Effector memory CD4-positive, alpha-beta T cell (primary cell): ENCODE measurements at regions not wholly inside any gene's neighbourhood (a gene's known extent, or its start where the extent isn't known, plus 50 kb on each side); places are given as distances from the start of the nearest gene placed in this dataset.
"Not testable (repeated sequence)": the region's sequence is repeated elsewhere in the genome, so short reads cannot be mapped to it uniquely, and the experiment has no call there.

ENCODE experiments used
- DNase-seq, 3 donors: peaks; one replicate each; pipeline ENCODE4 v3.0.0-alpha.2; 2020
- H3K27ac ChIP-seq: 2 replicates; pipeline ENCODE4 v1.7.0; 2013; ENCODE audit warnings: mild to moderate bottlenecking, low read length, moderate library complexity; ENCODE audit not compliant: insufficient read depth, poor library complexity, severe bottlenecking
- H3K27me3 ChIP-seq: replicated peaks from 2 replicates; pipeline ENCODE4 v1.7.0; 2013; ENCODE audit warnings: mild to moderate bottlenecking, low read length; ENCODE audit not compliant: insufficient read depth, control insufficient read depth, poor library complexity, severe bottlenecking
- H3K36me3 ChIP-seq: 2 replicates; pipeline ENCODE4 v1.7.0; 2013; ENCODE audit warnings: mild to moderate bottlenecking, low read length, moderate library complexity; ENCODE audit not compliant: control insufficient read depth, insufficient read depth
- H3K4me1 ChIP-seq: 2 replicates; pipeline ENCODE4 v1.7.0; 2013; ENCODE audit warnings: low read length, mild to moderate bottlenecking; ENCODE audit not compliant: control insufficient read depth, insufficient read depth, poor library complexity, severe bottlenecking
- H3K4me3 ChIP-seq: 2 replicates; pipeline ENCODE4 v1.7.0; 2013; ENCODE audit warnings: low read length, low read depth, mild to moderate bottlenecking; ENCODE audit not compliant: insufficient read depth, poor library complexity, severe bottlenecking
- H3K9me3 ChIP-seq: 2 replicates; pipeline ENCODE4 v1.7.0; 2013; ENCODE audit warnings: mild to moderate bottlenecking, low read length, moderate library complexity; ENCODE audit not compliant: control insufficient read depth

DNA sequence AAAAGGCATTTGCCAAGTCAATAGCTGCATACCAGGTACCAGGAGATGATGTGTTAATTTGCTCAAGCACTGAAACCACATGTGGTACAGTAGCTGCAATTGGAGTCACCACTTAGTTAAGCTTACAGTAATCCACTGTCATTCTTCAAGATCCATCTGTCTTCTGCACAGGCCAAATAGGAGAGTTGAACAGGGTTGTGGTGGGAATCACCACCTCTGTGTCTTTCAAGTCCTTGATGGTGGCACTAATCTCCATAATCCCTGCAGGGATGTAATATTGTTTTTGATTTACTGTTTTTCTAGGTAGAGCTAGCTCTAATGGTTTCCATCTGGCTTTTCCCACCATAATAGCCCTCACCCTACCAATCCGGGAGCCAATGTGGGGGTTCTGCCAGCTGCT, 91.9 kb downstream of the FCRL5 start:
- Histone ChIP-seq H3K36me3 (no peaks in the 10 kb centered on the region), H3K9me3 (no peaks in the 10 kb centered on the region), H3K4me1 (no peaks in the 10 kb centered on the region), H3K27me3 (no peaks in the 10 kb centered on the region), H3K4me3 (no peak overlapping the region), H3K27ac (no peak overlapping the region)
- DNase-seq: no peak

- no peaks in the 10 kb centered on the region for H3K4me1 ChIP-seq
- no peaks in the 10 kb centered on the region for H3K9me3 ChIP-seq
- H3K36me3 ChIP-seq: no peaks in the 10 kb centered on the region
- no peak overlapping the region for H3K4me3 ChIP-seq
- H3K27ac ChIP-seq: no peak overlapping the region
- DNase-seq: no peak
- no peaks in the 10 kb centered on the region for H3K27me3 ChIP-seq
Measured at GRCh38 chr1:157457279-157457678, 95.0 kb downstream of the FCRL5 start.

- no peaks in the 10 kb centered on the region for H3K27me3 ChIP-seq
- no peaks in the 10 kb centered on the region for H3K4me1 ChIP-seq
- H3K4me3 ChIP-seq: no peak overlapping the region
- no peaks in the 10 kb centered on the region for H3K36me3 ChIP-seq
- H3K27ac ChIP-seq: no peak overlapping the region
- H3K9me3 ChIP-seq: no peaks in the 10 kb centered on the region
- no peak for DNase-seq
Measured at GRCh38 chr1:157455318-157455717, 97.0 kb downstream of the FCRL5 start.

GRCh38 chr1:157450106-157450505, 102.2 kb downstream of the FCRL5 start:
- H3K36me3 ChIP-seq: no peaks in the 10 kb centered on the region
- no peaks in the 10 kb centered on the region for H3K9me3 ChIP-seq
- H3K4me1 ChIP-seq: no peaks in the 10 kb centered on the region
- DNase-seq: no peak
- H3K27ac ChIP-seq: no peak overlapping the region
- no peak overlapping the region for H3K4me3 ChIP-seq
- no peaks in the 10 kb centered on the region for H3K27me3 ChIP-seq

- DNase-seq: no peak
- Histone ChIP-seq H3K27me3 (no peaks in the 10 kb centered on the region), H3K4me1 (no peaks in the 10 kb centered on the region), H3K27ac (no peak overlapping the region), H3K4me3 (no peak overlapping the region), H3K9me3 (no peaks in the 10 kb centered on the region), H3K36me3 (no peaks in the 10 kb centered on the region)
Measured at GRCh38 chr1:157448636-157449035, 103.7 kb downstream of the FCRL5 start.

DNA sequence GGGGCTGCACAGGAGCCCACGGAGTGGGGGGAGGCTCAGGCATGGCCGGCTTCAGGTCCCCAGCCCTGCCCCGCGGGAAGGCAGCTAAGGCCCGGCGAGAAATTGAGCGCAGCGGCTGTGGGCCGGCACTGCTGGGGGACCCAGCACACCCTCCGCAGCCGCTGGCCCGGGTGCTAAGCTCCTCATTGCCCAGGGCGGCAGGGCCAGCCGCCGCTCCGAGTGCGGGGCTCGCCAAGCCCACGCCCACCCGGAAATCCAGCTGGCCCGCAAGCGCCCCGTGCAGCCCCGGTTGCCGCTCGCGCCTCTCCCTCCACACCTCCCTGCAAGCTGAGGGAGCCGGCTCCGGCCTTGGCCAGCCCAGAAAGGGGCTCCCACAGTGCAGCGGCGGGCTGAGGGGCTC, 106.0 kb downstream of the FCRL5 start:
- H3K36me3 ChIP-seq, H3K4me3 ChIP-seq, H3K4me1 ChIP-seq, H3K9me3 ChIP-seq, H3K27me3 ChIP-seq, DNase-seq, H3K27ac ChIP-seq: not testable (repeated sequence)

DNA sequence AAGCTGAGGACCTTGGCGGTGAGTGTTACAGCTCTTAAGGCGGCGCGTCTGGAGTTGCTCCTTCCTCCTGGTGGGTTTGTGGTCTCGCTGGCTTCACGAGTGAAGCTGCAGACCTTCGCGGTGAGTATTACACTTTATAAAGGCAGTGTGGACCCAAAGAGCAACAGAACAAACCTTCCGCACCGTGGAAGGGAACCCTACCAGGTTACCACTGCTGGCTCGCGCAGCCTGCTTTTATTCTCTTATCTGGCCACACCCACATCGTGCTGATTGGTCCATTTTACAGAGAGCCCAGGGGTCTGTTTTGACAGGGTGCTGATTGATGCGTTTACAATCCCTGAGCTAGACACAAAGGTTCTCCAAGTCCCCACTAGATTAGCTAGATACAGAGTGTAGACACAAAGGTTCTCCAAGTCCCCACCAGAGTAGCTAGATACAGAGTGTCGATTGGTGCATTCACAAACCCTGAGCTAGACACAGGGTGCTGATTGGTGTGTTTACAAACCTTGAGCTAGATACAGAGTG, 106.6 kb downstream of the FCRL5 start:
- DNase-seq, H3K4me3 ChIP-seq: not testable (repeated sequence)

GRCh38 chr1:157442065-157442464, 110.2 kb downstream of the FCRL5 start:
- Histone ChIP-seq H3K4me3 (no peak overlapping the region), H3K36me3 (no peaks in the 10 kb centered on the region), H3K4me1 (no peaks in the 10 kb centered on the region), H3K9me3 (no peaks in the 10 kb centered on the region), H3K27me3 (no peaks in the 10 kb centered on the region), H3K27ac (no peak overlapping the region)
- DNase-seq: no peak

More for the DNA sequence above, 106.6 kb downstream of the FCRL5 start:
- not testable (repeated sequence) for H3K9me3 ChIP-seq, H3K27ac ChIP-seq, H3K4me1 ChIP-seq, H3K36me3 ChIP-seq, H3K27me3 ChIP-seq

GRCh38 chr1:157439302-157439954, 112.9 kb downstream of the FCRL5 start:
- no peak overlapping the region for H3K4me3 ChIP-seq
- H3K4me1 ChIP-seq: no peaks in the 10 kb centered on the region
- no peaks in the 10 kb centered on the region for H3K9me3 ChIP-seq
- no peak for DNase-seq
- no peak overlapping the region for H3K27ac ChIP-seq
- no peaks in the 10 kb centered on the region for H3K36me3 ChIP-seq
- H3K27me3 ChIP-seq: no peaks in the 10 kb centered on the region

GRCh38 chr1:157438613-157439012, 113.7 kb downstream of the FCRL5 start:
- no peak overlapping the region for H3K4me3 ChIP-seq
- no peaks in the 10 kb centered on the region for H3K4me1 ChIP-seq
- H3K9me3 ChIP-seq: no peaks in the 10 kb centered on the region
- DNase-seq: no peak
- H3K27ac ChIP-seq: no peak overlapping the region
- no peaks in the 10 kb centered on the region for H3K27me3 ChIP-seq
- no peaks in the 10 kb centered on the region for H3K36me3 ChIP-seq
